OCI-LY1 (cell line): ENCODE measurements at regions not wholly inside any gene's neighbourhood (a gene's known extent, or its start where the extent isn't known, plus 50 kb on each side); places are given as distances from the start of the nearest gene placed in this dataset.

Source experiments
- H2AFZ ChIP-seq: fragments of 200-600 bp; sonication (generic), shearing (Covaris generic); 2 replicates; pipeline ENCODE4 v1.6.0; 2014; ENCODE audit warnings: antibody characterized with exemption, mild to moderate bottlenecking, low read length
- H3F3A ChIP-seq: fragments of 200-600 bp; sonication (generic), shearing (Covaris generic); 2 replicates; pipeline ENCODE4 v1.6.0; 2014; ENCODE audit warnings: mild to moderate bottlenecking, antibody characterized with exemption, low read length, moderate library complexity; ENCODE audit not compliant: insufficient read depth
- H3K27ac ChIP-seq: fragments of 200-600 bp; sonication (generic); 2 replicates; pipeline ENCODE4 v1.5.1; 2014; ENCODE audit warnings: low read length, mixed run types, mild to moderate bottlenecking, low read depth; ENCODE audit not compliant: poor library complexity, severe bottlenecking
- H3K27me3 ChIP-seq: fragments of 200-600 bp; sonication (generic); 2 replicates; pipeline ENCODE4 v1.6.0; 2014; ENCODE audit warnings: antibody characterized with exemption, mild to moderate bottlenecking, low read length, moderate library complexity; ENCODE audit not compliant: insufficient read depth
- H3K36me3 ChIP-seq: fragments of 200-600 bp; sonication (generic); 2 replicates; pipeline ENCODE4 v1.6.1; 2014; ENCODE audit warnings: mild to moderate bottlenecking, antibody characterized with exemption, low read length, moderate library complexity, mixed read lengths; ENCODE audit not compliant: insufficient read depth
- H3K4me1 ChIP-seq: fragments of 200-600 bp; sonication (generic); 2 replicates; pipeline ENCODE4 v1.5.1; 2014; ENCODE audit warnings: mild to moderate bottlenecking, low read length, moderate library complexity; ENCODE audit not compliant: insufficient read depth, severe bottlenecking
- H3K4me2 ChIP-seq: fragments of 200-600 bp; sonication (generic), shearing (Covaris generic); 2 replicates; pipeline ENCODE4 v1.6.1; 2014; ENCODE audit warnings: low read length
- H3K4me3 ChIP-seq: fragments of 200-600 bp; sonication (generic); 2 replicates; pipeline ENCODE4 v1.5.1; 2014; ENCODE audit warnings: low read length, low read depth, mild to moderate bottlenecking, mixed read lengths; ENCODE audit not compliant: poor library complexity, severe bottlenecking
- H3K79me2 ChIP-seq: fragments of 200-600 bp; shearing (Covaris generic); 2 replicates; pipeline ENCODE4 v1.6.1; 2016; ENCODE audit warnings: mixed run types, low read length, mixed read lengths; ENCODE audit not compliant: insufficient read depth
- H3K9ac ChIP-seq: fragments of 200-600 bp; sonication (generic), shearing (Covaris generic); 2 replicates; pipeline ENCODE4 v1.6.1; 2014; ENCODE audit warnings: mild to moderate bottlenecking, low read length, mixed read lengths
- H3K9me2 ChIP-seq: fragments of 200-600 bp; sonication (generic), shearing (Covaris generic); 2 replicates; pipeline ENCODE4 v1.6.1; 2014; ENCODE audit warnings: low read depth, mild to moderate bottlenecking, low read length, mixed read lengths
- H3K9me3 ChIP-seq: fragments of 200-600 bp; shearing (Covaris generic); 2 replicates; pipeline ENCODE4 v1.6.1; 2014; ENCODE audit warnings: low read length, mixed read lengths
- H4K20me1 ChIP-seq: fragments of 200-600 bp; sonication (generic), shearing (Covaris generic); 2 replicates; pipeline ENCODE4 v1.6.0; 2016; ENCODE audit warnings: mild to moderate bottlenecking, low read length; ENCODE audit not compliant: insufficient read depth
- CTCF ChIP-seq: fragments of 200-600 bp; sonication (generic), shearing (Covaris generic); IDR thresholded peaks from 2 replicates; pipeline ENCODE4 v1.5.1; 2017; ENCODE audit warnings: mild to moderate bottlenecking, antibody characterized with exemption, low read length, moderate library complexity, mixed read lengths
- EZH2 ChIP-seq: fragments of 200-600 bp; sonication (generic), shearing (Covaris generic); IDR thresholded peaks from 2 replicates; pipeline ENCODE4 v1.8.0; 2017; ENCODE audit warnings: borderline replicate concordance, mixed run types, mild to moderate bottlenecking, antibody characterized with exemption, low read length, moderate library complexity, mixed read lengths

- Histone ChIP-seq H3F3A (no peaks in the 10 kb centered on the region), H3K36me3 (no peaks in the 10 kb centered on the region), H3K4me1 (peaks cover 9% of the 10 kb centered on the region), H3K9me3 (no peaks in the 10 kb centered on the region), H3K9me2 (no peaks in the 10 kb centered on the region), H3K4me3 (no peak overlapping the region), H3K79me2 (no peaks in the 10 kb centered on the region), H3K4me2 (no peak overlapping the region), H3K9ac (no peak overlapping the region), H3K27me3 (peaks cover 5% of the 10 kb centered on the region; the same call in 1 of the 2 replicates), H2AFZ (no peak overlapping the region), H4K20me1 (no peaks in the 10 kb centered on the region), H3K27ac (no peak overlapping the region)
- TF ChIP-seq CTCF (no peak), EZH2 (no peak)
These were observed 352.2 kb upstream of the TNRC6C start for GRCh38 chr17:77606146-77606864.

- H2AFZ ChIP-seq: no peak overlapping the region
- no peak overlapping the region for H3K4me2 ChIP-seq
- H3K9me2 ChIP-seq: no peaks in the 10 kb centered on the region
- H4K20me1 ChIP-seq: no peaks in the 10 kb centered on the region
- TF ChIP-seq CTCF (peak; percentile 41; the same call in 1 of the 2 replicates), EZH2 (no peak)
- H3K9me3 ChIP-seq: no peaks in the 10 kb centered on the region
- no peaks in the 10 kb centered on the region for H3K36me3 ChIP-seq
- H3K27me3 ChIP-seq: peaks cover 6% of the 10 kb centered on the region; the same call in 1 of the 2 replicates
- H3F3A ChIP-seq: no peaks in the 10 kb centered on the region
- H3K79me2 ChIP-seq: no peaks in the 10 kb centered on the region
- no peak overlapping the region for H3K9ac ChIP-seq
- H3K27ac ChIP-seq: no peak overlapping the region
- H3K4me3 ChIP-seq: no peak overlapping the region
- peaks cover 9% of the 10 kb centered on the region for H3K4me1 ChIP-seq
These were observed 351.7 kb upstream of the TNRC6C start for GRCh38 chr17:77606865-77607210.

- no peaks in the 10 kb centered on the region for H3F3A ChIP-seq
- no peak overlapping the region for H3K9ac ChIP-seq
- H3K4me3 ChIP-seq: no peak overlapping the region
- H2AFZ ChIP-seq: no peak overlapping the region
- no peaks in the 10 kb centered on the region for H3K79me2 ChIP-seq
- H4K20me1 ChIP-seq: no peaks in the 10 kb centered on the region
- peaks cover 6% of the 10 kb centered on the region for H3K27me3 ChIP-seq
- no peak for TF ChIP-seq CTCF
- no peak overlapping the region for H3K27ac ChIP-seq
- H3K9me2 ChIP-seq: no peaks in the 10 kb centered on the region
- H3K36me3 ChIP-seq: no peaks in the 10 kb centered on the region
- H3K9me3 ChIP-seq: no peaks in the 10 kb centered on the region
- peaks cover 9% of the 10 kb centered on the region for H3K4me1 ChIP-seq
- H3K4me2 ChIP-seq: no peak overlapping the region
These were observed 350.9 kb upstream of the TNRC6C start for GRCh38 chr17:77607606-77608005.
